ENCODE measurements at regions not wholly inside any gene's neighbourhood (a gene's known extent, or its start where the extent isn't known, plus 50 kb on each side); places are given as distances from the start of the nearest gene placed in this dataset.

- H3K27me3 ChIP-seq (ENCODE audit: insufficient read depth, low read length), result no peaks in the 10 kb centered on the region
- H3K4me2 ChIP-seq (ENCODE audit: low read length), result no peak overlapping the region
- TF ChIP-seq EZH2 (IDR thresholded peaks at IDR 0.05; ENCODE audit: borderline replicate concordance, low read length), result no peak
- no peak for TF ChIP-seq CTCF (IDR thresholded peaks at IDR 0.05; ENCODE audit: low read length)
- no peaks in the 10 kb centered on the region for H4K20me1 ChIP-seq (ENCODE audit: insufficient read depth, low read length)
- no peak overlapping the region for H3K27ac ChIP-seq (ENCODE audit: low read depth, low read length, poor library complexity, severe bottlenecking)
- no peak overlapping the region for H3K9ac ChIP-seq (ENCODE audit: low read length)
- no peak overlapping the region for H2AFZ ChIP-seq (ENCODE audit: low read length)
- no peaks in the 10 kb centered on the region for H3K79me2 ChIP-seq (ENCODE audit: insufficient read depth, low read length)
- no peak overlapping the region for H3K4me3 ChIP-seq (ENCODE audit: low read depth, low read length, poor library complexity, severe bottlenecking)
- no peaks in the 10 kb centered on the region for H3K4me1 ChIP-seq (ENCODE audit: insufficient read depth, low read length, severe bottlenecking)
- H3K9me2 ChIP-seq (ENCODE audit: low read depth, low read length), result no peaks in the 10 kb centered on the region
- H3F3A ChIP-seq (ENCODE audit: insufficient read depth, low read length), result no peaks in the 10 kb centered on the region
- no peaks in the 10 kb centered on the region for H3K9me3 ChIP-seq (ENCODE audit: low read length)
- no peaks in the 10 kb centered on the region for H3K36me3 ChIP-seq (ENCODE audit: insufficient read depth, low read length)
Observed at GRCh38 chr10:3260066-3260834, 87.7 kb upstream of the PITRM1 start.

- no peaks in the 10 kb centered on the region for H3K79me2 ChIP-seq (ENCODE audit: insufficient read depth, low read length)
- no peak overlapping the region for H3K4me2 ChIP-seq (ENCODE audit: low read length)
- no peaks in the 10 kb centered on the region for H3K4me1 ChIP-seq (ENCODE audit: insufficient read depth, low read length, severe bottlenecking)
- no peak overlapping the region for H3K9ac ChIP-seq (ENCODE audit: low read length)
- H4K20me1 ChIP-seq (ENCODE audit: insufficient read depth, low read length), result no peaks in the 10 kb centered on the region
- no peak overlapping the region for H3K27ac ChIP-seq (ENCODE audit: low read depth, low read length, poor library complexity, severe bottlenecking)
- H3K4me3 ChIP-seq (ENCODE audit: low read depth, low read length, poor library complexity, severe bottlenecking), result no peak overlapping the region
- H3K9me3 ChIP-seq (ENCODE audit: low read length), result no peaks in the 10 kb centered on the region
- no peak for TF ChIP-seq CTCF (IDR thresholded peaks at IDR 0.05; ENCODE audit: low read length)
- no peak for TF ChIP-seq EZH2 (IDR thresholded peaks at IDR 0.05; ENCODE audit: borderline replicate concordance, low read length)
- H3K36me3 ChIP-seq (ENCODE audit: insufficient read depth, low read length), result no peaks in the 10 kb centered on the region
- no peak overlapping the region for H2AFZ ChIP-seq (ENCODE audit: low read length)
- no peaks in the 10 kb centered on the region for H3F3A ChIP-seq (ENCODE audit: insufficient read depth, low read length)
- no peaks in the 10 kb centered on the region for H3K9me2 ChIP-seq (ENCODE audit: low read depth, low read length)
- H3K27me3 ChIP-seq (ENCODE audit: insufficient read depth, low read length), result no peaks in the 10 kb centered on the region
Observed at GRCh38 chr10:3259499-3259898, 86.9 kb upstream of the PITRM1 start.

- no peak for TF ChIP-seq EZH2 (IDR thresholded peaks at IDR 0.05; ENCODE audit: borderline replicate concordance, low read length)
- no peak for TF ChIP-seq CTCF (IDR thresholded peaks at IDR 0.05; ENCODE audit: low read length)
- Histone ChIP-seq H3K36me3 (ENCODE audit: insufficient read depth, low read length) (no peaks in the 10 kb centered on the region), H3K4me1 (ENCODE audit: insufficient read depth, low read length, severe bottlenecking) (no peaks in the 10 kb centered on the region), H3K4me3 (ENCODE audit: low read depth, low read length, poor library complexity, severe bottlenecking) (no peak overlapping the region), H3K9me2 (ENCODE audit: low read depth, low read length) (no peaks in the 10 kb centered on the region), H3K9me3 (ENCODE audit: low read length) (no peaks in the 10 kb centered on the region), H3K79me2 (ENCODE audit: insufficient read depth, low read length) (no peaks in the 10 kb centered on the region), H2AFZ (ENCODE audit: low read length) (no peak overlapping the region), H3K9ac (ENCODE audit: low read length) (no peak overlapping the region), H4K20me1 (ENCODE audit: insufficient read depth, low read length) (no peaks in the 10 kb centered on the region), H3K27ac (ENCODE audit: low read depth, low read length, poor library complexity, severe bottlenecking) (no peak overlapping the region), H3K27me3 (ENCODE audit: insufficient read depth, low read length) (no peaks in the 10 kb centered on the region), H3K4me2 (ENCODE audit: low read length) (no peak overlapping the region), H3F3A (ENCODE audit: insufficient read depth, low read length) (no peaks in the 10 kb centered on the region)
Observed at GRCh38 chr10:3258394-3258793, 85.8 kb upstream of the PITRM1 start.
